ENCODE measurements at regions not wholly inside any gene's neighbourhood (a gene's known extent, or its start where the extent isn't known, plus 50 kb on each side); places are given as distances from the start of the nearest gene placed in this dataset.

DNA sequence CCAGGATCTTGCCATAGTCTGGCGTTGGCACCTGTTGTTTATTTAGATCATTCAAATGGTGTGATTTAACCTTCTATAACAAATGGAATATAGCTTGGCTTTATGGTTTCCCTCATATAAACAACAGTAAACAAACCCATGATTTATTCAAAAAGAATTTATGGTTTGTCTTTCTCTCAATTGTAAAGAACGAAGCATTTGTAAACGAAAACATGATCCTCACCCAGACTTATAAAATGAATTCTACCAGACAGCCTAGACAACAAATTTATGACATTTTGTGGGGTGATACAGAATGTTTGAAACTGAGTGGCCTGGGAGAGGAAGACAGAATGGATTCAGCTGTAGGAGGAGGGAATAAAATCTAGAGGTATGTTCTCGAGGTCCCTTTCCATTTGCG lies 66.1 kb upstream of the PTGFR start:
- no peak overlapping the region for H3K9ac ChIP-seq (ENCODE audit: low read length)
- H3K4me3 ChIP-seq (ENCODE audit: insufficient read depth, low read length, poor library complexity, severe bottlenecking) = no peak overlapping the region
- no peaks in the 10 kb centered on the region for H4K20me1 ChIP-seq (ENCODE audit: low read depth, low read length)
- H3K36me3 ChIP-seq (ENCODE audit: low read length) = no peaks in the 10 kb centered on the region
- H3K79me2 ChIP-seq (ENCODE audit: insufficient read depth, low read length) = no peaks in the 10 kb centered on the region
- TF ChIP-seq, protein P1, sequence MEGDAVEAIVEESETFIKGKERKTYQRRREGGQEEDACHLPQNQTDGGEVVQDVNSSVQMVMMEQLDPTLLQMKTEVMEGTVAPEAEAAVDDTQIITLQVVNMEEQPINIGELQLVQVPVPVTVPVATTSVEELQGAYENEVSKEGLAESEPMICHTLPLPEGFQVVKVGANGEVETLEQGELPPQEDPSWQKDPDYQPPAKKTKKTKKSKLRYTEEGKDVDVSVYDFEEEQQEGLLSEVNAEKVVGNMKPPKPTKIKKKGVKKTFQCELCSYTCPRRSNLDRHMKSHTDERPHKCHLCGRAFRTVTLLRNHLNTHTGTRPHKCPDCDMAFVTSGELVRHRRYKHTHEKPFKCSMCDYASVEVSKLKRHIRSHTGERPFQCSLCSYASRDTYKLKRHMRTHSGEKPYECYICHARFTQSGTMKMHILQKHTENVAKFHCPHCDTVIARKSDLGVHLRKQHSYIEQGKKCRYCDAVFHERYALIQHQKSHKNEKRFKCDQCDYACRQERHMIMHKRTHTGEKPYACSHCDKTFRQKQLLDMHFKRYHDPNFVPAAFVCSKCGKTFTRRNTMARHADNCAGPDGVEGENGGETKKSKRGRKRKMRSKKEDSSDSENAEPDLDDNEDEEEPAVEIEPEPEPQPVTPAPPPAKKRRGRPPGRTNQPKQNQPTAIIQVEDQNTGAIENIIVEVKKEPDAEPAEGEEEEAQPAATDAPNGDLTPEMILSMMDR (IDR thresholded peaks at IDR 0.05; ENCODE audit: insufficient read depth, low read length, poor library complexity, severe bottlenecking) = no peak
- no peak for TF ChIP-seq EZH2phosphoT487 (conservative IDR thresholded peaks at IDR 0.05; ENCODE audit: low read length)
- no peaks in the 10 kb centered on the region for H3K9me3 ChIP-seq (ENCODE audit: insufficient read depth, low read length)
- no peak overlapping the region for H2AFZ ChIP-seq (ENCODE audit: low read depth, low read length, severe bottlenecking)
- H3K4me2 ChIP-seq (ENCODE audit: low read depth, low read length, poor library complexity, severe bottlenecking) = no peak overlapping the region
- no peak overlapping the region for H3K27ac ChIP-seq (ENCODE audit: low read depth, low read length)
- no peaks in the 10 kb centered on the region for H3K27me3 ChIP-seq (ENCODE audit: low read length)
- no peaks in the 10 kb centered on the region for H3F3A ChIP-seq (ENCODE audit: insufficient read depth)
- no peaks in the 10 kb centered on the region for H3K9me2 ChIP-seq (replicated peaks; ENCODE audit: insufficient read depth, low read length)

DNA sequence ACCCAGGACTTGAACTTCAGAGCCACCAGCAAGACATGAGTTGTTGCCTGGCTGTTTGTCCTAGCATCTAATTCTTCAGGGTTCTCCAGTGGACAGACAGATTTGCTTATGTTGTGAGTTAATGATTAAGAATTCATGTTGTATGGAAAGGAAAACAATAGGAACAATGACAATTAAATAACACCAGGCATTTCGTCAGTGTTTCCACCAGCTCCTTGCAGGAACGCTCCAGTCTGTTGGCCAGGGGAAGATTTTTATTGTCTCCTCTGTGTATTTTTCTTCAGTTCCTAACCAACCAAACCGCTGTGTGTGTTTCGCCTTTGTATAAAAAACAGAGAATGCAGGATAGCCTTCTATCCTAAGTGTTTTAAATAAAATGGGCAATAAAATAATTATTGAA lies 64.4 kb upstream of the PTGFR start:
- Histone ChIP-seq H3K9me3 (ENCODE audit: insufficient read depth, low read length) (no peaks in the 10 kb centered on the region), H4K20me1 (ENCODE audit: low read depth, low read length) (no peaks in the 10 kb centered on the region), H3K9ac (ENCODE audit: low read length) (no peak overlapping the region), H3K36me3 (ENCODE audit: low read length) (no peaks in the 10 kb centered on the region), H3K27ac (ENCODE audit: low read depth, low read length) (no peak overlapping the region), H3K27me3 (ENCODE audit: low read length) (no peaks in the 10 kb centered on the region), H3K4me2 (ENCODE audit: low read depth, low read length, poor library complexity, severe bottlenecking) (no peak overlapping the region), H2AFZ (ENCODE audit: low read depth, low read length, severe bottlenecking) (no peak overlapping the region), H3F3A (ENCODE audit: insufficient read depth) (no peaks in the 10 kb centered on the region), H3K4me3 (ENCODE audit: insufficient read depth, low read length, poor library complexity, severe bottlenecking) (no peak overlapping the region), H3K9me2 (replicated peaks; ENCODE audit: insufficient read depth, low read length) (no peaks in the 10 kb centered on the region), H3K79me2 (ENCODE audit: insufficient read depth, low read length) (no peaks in the 10 kb centered on the region)
- TF ChIP-seq EZH2phosphoT487 (conservative IDR thresholded peaks at IDR 0.05; ENCODE audit: low read length) = no peak
- TF ChIP-seq, protein P1 (IDR thresholded peaks at IDR 0.05; ENCODE audit: insufficient read depth, low read length, poor library complexity, severe bottlenecking) = no peak

DNA sequence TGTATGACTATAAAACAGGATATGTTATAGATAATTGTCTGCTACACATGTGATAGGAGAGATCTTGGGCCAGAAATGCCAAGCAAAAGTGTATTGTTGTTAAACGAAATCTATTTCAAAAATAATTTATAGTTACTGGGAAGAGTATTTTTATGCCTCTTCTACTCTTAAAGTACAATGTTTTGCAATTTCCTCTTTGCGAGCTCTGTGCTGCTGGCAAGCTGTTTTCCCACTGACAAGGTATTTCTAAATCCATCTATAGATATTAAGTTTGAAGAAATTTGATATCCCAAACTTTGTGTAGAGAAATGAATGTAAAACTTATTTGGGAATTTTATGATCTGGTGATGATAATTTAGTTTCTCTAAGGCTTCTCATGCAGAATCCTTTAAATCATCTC lies 63.3 kb upstream of the PTGFR start:
- Histone ChIP-seq H2AFZ (ENCODE audit: low read depth, low read length, severe bottlenecking) (no peak overlapping the region), H3K4me3 (ENCODE audit: insufficient read depth, low read length, poor library complexity, severe bottlenecking) (no peak overlapping the region), H3K9me3 (ENCODE audit: insufficient read depth, low read length) (no peaks in the 10 kb centered on the region), H3K79me2 (ENCODE audit: insufficient read depth, low read length) (no peaks in the 10 kb centered on the region), H3K27ac (ENCODE audit: low read depth, low read length) (no peak overlapping the region), H3K9ac (ENCODE audit: low read length) (no peak overlapping the region), H3F3A (ENCODE audit: insufficient read depth) (no peaks in the 10 kb centered on the region), H3K36me3 (ENCODE audit: low read length) (no peaks in the 10 kb centered on the region), H4K20me1 (ENCODE audit: low read depth, low read length) (no peaks in the 10 kb centered on the region), H3K9me2 (replicated peaks; ENCODE audit: insufficient read depth, low read length) (no peaks in the 10 kb centered on the region), H3K27me3 (ENCODE audit: low read length) (no peaks in the 10 kb centered on the region), H3K4me2 (ENCODE audit: low read depth, low read length, poor library complexity, severe bottlenecking) (no peak overlapping the region)
- TF ChIP-seq EZH2phosphoT487 (conservative IDR thresholded peaks at IDR 0.05; ENCODE audit: low read length) = no peak
- TF ChIP-seq, protein P1 (IDR thresholded peaks at IDR 0.05; ENCODE audit: insufficient read depth, low read length, poor library complexity, severe bottlenecking) = no peak

DNA sequence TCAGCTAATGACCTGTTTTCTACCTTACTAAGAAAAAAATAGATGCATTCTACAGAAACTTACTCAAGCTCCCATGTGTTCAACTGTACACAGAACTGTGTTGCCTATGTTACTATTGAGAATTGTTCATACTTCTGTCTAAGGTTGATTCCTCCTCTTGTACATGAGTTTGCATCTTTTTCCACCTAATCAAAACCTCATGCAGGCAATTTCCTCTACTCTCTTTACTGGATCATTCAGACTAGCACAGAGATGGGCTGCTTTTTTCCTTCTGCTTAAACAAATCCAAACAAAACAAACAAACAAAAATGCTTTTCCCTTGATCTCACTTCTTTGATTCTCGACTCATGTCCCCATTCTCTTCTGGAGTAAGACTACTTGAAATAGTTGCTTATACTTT lies 58.8 kb upstream of the PTGFR start:
- Histone ChIP-seq H3F3A (ENCODE audit: insufficient read depth) (no peaks in the 10 kb centered on the region), H3K4me2 (ENCODE audit: low read depth, low read length, poor library complexity, severe bottlenecking) (no peak overlapping the region), H3K9ac (ENCODE audit: low read length) (no peak overlapping the region), H3K9me2 (replicated peaks; ENCODE audit: insufficient read depth, low read length) (no peaks in the 10 kb centered on the region), H3K4me3 (ENCODE audit: insufficient read depth, low read length, poor library complexity, severe bottlenecking) (no peak overlapping the region), H2AFZ (ENCODE audit: low read depth, low read length, severe bottlenecking) (no peak overlapping the region), H3K36me3 (ENCODE audit: low read length) (no peaks in the 10 kb centered on the region), H3K9me3 (ENCODE audit: insufficient read depth, low read length) (no peaks in the 10 kb centered on the region), H3K27me3 (ENCODE audit: low read length) (no peaks in the 10 kb centered on the region), H4K20me1 (ENCODE audit: low read depth, low read length) (no peaks in the 10 kb centered on the region), H3K79me2 (ENCODE audit: insufficient read depth, low read length) (no peaks in the 10 kb centered on the region), H3K27ac (ENCODE audit: low read depth, low read length) (no peak overlapping the region)
- TF ChIP-seq, protein P1 (IDR thresholded peaks at IDR 0.05; ENCODE audit: insufficient read depth, low read length, poor library complexity, severe bottlenecking) = no peak
- TF ChIP-seq EZH2phosphoT487 (conservative IDR thresholded peaks at IDR 0.05; ENCODE audit: low read length) = no peak
